ENCODE measurements at regions not wholly inside any gene's neighbourhood (a gene's known extent, or its start where the extent isn't known, plus 50 kb on each side); places are given as distances from the start of the nearest gene placed in this dataset.

DNA sequence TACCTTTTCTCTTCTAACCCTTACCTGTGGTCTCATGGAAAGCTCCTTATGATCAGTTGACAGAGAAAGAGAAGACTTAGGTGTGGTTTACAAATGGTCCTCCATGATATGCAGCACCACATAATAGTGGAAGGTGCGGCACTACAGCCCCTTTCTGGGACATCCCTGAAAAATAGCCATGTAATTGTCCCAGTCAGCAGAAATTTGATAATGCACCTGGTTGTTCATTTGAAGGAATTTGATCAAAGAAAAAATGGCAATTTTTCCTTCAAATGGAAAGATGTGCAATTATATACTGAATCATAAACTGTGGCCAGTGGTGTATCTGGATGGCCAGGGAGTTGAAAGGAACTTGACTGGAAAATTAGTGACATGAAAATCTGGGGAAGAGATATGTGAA lies 293.6 kb upstream of the PCDH20 start:
- Mint-ChIP-seq H3K27ac (no peak overlapping the region), H3K36me3 (peaks cover 10% of the 10 kb centered on the region), H3K4me1 (no peaks in the 10 kb centered on the region), H3K9me3 (peaks cover 26% of the 10 kb centered on the region), H3K4me3 (no peak overlapping the region), H3K27me3 (ENCODE audit: low read depth) (no peaks in the 10 kb centered on the region; the same call in 1 of the 2 replicates)
- ATAC-seq: no peak
- DNase-seq (ENCODE audit: low spot score): no peak
- TF ChIP-seq TCF7 (CRISPR knock-in tag; IDR thresholded peaks at IDR 0.05; ENCODE audit: low read depth) (no peak), HMGA2 (CRISPR knock-in tag; IDR thresholded peaks at IDR 0.05) (no peak), TEAD1 (CRISPR knock-in tag; IDR thresholded peaks at IDR 0.05) (no peak), SP1 (CRISPR knock-in tag; conservative IDR thresholded peaks at IDR 0.05) (no peak), SMAD4 (CRISPR knock-in tag; IDR thresholded peaks at IDR 0.05) (no peak), NR2C2 (CRISPR knock-in tag; IDR thresholded peaks at IDR 0.05) (no peak), FOXP1 (CRISPR knock-in tag; IDR thresholded peaks at IDR 0.05; ENCODE audit: borderline replicate concordance) (no peak), ZNF263 (CRISPR knock-in tag; IDR thresholded peaks at IDR 0.05; ENCODE audit: low read depth) (no peak), GRHL2 (CRISPR knock-in tag; IDR thresholded peaks at IDR 0.05; ENCODE audit: insufficient replicate concordance, severe bottlenecking) (no peak), ZNF671 (CRISPR knock-in tag; IDR thresholded peaks at IDR 0.05) (no peak), CBFB (CRISPR knock-in tag; IDR thresholded peaks at IDR 0.05; ENCODE audit: low read depth) (no peak), STAT6 (CRISPR knock-in tag; conservative IDR thresholded peaks at IDR 0.05; ENCODE audit: low read depth) (no peak), ATF2 (CRISPR knock-in tag; IDR thresholded peaks at IDR 0.05; ENCODE audit: borderline replicate concordance, low read depth) (no peak), IRF1 (CRISPR knock-in tag; IDR thresholded peaks at IDR 0.05) (no peak), EMX1 (CRISPR knock-in tag; IDR thresholded peaks at IDR 0.05) (no peak), ZNF138 (CRISPR knock-in tag; conservative IDR thresholded peaks at IDR 0.05) (no peak)
- TF ChIP-seq, protein P1, sequence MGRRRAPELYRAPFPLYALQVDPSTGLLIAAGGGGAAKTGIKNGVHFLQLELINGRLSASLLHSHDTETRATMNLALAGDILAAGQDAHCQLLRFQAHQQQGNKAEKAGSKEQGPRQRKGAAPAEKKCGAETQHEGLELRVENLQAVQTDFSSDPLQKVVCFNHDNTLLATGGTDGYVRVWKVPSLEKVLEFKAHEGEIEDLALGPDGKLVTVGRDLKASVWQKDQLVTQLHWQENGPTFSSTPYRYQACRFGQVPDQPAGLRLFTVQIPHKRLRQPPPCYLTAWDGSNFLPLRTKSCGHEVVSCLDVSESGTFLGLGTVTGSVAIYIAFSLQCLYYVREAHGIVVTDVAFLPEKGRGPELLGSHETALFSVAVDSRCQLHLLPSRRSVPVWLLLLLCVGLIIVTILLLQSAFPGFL (CRISPR knock-in tag; IDR thresholded peaks at IDR 0.05; ENCODE audit: borderline replicate concordance): no peak
- TF ChIP-seq, protein P2, sequence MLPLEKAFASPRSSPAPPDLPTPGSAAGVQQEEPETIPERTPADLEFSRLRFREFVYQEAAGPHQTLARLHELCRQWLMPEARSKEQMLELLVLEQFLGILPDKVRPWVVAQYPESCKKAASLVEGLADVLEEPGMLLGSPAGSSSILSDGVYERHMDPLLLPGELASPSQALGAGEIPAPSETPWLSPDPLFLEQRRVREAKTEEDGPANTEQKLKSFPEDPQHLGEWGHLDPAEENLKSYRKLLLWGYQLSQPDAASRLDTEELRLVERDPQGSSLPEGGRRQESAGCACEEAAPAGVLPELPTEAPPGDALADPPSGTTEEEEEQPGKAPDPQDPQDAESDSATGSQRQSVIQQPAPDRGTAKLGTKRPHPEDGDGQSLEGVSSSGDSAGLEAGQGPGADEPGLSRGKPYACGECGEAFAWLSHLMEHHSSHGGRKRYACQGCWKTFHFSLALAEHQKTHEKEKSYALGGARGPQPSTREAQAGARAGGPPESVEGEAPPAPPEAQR (CRISPR knock-in tag; IDR thresholded peaks at IDR 0.05): no peak
- TF ChIP-seq, protein P3, sequence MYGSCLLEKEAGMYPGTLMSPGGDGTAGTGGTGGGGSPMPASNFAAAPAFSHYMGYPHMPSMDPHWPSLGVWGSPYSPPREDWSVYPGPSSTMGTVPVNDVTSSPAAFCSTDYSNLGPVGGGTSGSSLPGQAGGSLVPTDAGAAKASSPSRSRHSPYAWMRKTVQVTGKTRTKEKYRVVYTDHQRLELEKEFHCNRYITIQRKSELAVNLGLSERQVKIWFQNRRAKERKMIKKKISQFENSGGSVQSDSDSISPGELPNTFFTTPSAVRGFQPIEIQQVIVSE (CRISPR knock-in tag; IDR thresholded peaks at IDR 0.05; ENCODE audit: borderline replicate concordance): no peak
- CTCF ChIA-PET: no interaction called here
- POLR2A ChIA-PET: no interaction called here
